ENCODE measurements at regions not wholly inside any gene's neighbourhood (a gene's known extent, or its start where the extent isn't known, plus 50 kb on each side); places are given as distances from the start of the nearest gene placed in this dataset.

DNA sequence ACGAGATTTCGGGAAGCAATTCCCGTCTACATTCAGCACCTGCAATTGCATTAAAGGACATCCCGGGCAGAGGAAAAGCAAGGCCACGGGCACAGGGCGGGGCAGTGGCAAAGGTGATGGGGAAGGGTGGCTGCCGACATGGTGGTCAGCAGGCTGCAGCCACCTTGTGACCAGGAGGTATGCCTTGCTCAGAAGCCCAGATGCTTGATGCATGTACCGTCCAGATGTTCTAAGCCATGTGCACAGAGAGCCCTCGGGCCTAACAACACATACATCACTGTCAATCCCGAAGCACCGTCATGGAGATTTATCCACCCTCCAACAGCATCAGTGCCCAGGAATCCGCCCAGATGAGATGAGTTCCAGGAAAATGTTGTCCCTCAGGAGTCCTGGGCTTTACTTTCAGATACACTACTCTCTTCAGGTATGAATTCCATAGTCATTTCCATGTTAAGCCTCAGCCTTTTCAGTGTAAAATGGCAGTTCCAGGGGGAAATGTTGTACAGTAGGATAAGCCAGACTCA lies 77.8 kb upstream of the FRMD1 start:
- no TSS peak for BruUV-seq (replicated peaks)
- CTCF ChIA-PET (ENCODE audit: unreplicated experiment) = no interaction called here
- intact Hi-C loops (cut with micrococcal nuclease; ENCODE audit: unreplicated experiment) = no loop called here
- Histone ChIP-seq H4K20me1 (ENCODE audit: insufficient read depth, low read length) (no peaks in the 10 kb centered on the region), H3K4me1 (ENCODE audit: insufficient read depth, low read length, poor library complexity, severe bottlenecking) (no peaks in the 10 kb centered on the region), H3K9me2 (ENCODE audit: insufficient read depth, low read length) (no peaks in the 10 kb centered on the region), H2AFZ (ENCODE audit: low read length) (no peak overlapping the region), H3K4me3 (ENCODE audit: low read depth, low read length, poor library complexity, severe bottlenecking) (no peak overlapping the region), H3K27ac (ENCODE audit: low read depth, low read length, poor library complexity, severe bottlenecking) (no peak overlapping the region), H3K9me3 (ENCODE audit: low read length) (no peaks in the 10 kb centered on the region), H3K4me2 (ENCODE audit: low read length) (no peak overlapping the region), H3K79me2 (ENCODE audit: insufficient read depth, low read depth, low read length) (no peaks in the 10 kb centered on the region), H3K36me3 (ENCODE audit: insufficient read depth, low read length) (no peaks in the 10 kb centered on the region)
- TF ChIP-seq, protein P1, sequence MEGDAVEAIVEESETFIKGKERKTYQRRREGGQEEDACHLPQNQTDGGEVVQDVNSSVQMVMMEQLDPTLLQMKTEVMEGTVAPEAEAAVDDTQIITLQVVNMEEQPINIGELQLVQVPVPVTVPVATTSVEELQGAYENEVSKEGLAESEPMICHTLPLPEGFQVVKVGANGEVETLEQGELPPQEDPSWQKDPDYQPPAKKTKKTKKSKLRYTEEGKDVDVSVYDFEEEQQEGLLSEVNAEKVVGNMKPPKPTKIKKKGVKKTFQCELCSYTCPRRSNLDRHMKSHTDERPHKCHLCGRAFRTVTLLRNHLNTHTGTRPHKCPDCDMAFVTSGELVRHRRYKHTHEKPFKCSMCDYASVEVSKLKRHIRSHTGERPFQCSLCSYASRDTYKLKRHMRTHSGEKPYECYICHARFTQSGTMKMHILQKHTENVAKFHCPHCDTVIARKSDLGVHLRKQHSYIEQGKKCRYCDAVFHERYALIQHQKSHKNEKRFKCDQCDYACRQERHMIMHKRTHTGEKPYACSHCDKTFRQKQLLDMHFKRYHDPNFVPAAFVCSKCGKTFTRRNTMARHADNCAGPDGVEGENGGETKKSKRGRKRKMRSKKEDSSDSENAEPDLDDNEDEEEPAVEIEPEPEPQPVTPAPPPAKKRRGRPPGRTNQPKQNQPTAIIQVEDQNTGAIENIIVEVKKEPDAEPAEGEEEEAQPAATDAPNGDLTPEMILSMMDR (conservative IDR thresholded peaks at IDR 0.05; ENCODE audit: low read length) = no peak
- TF ChIP-seq EZH2phosphoT487 (IDR thresholded peaks at IDR 0.05; ENCODE audit: borderline replicate concordance, low read depth, low read length) = no peak
- no peak for DNase-seq (ENCODE audit: low spot score)
- POLR2A ChIA-PET = no interaction called here

DNA sequence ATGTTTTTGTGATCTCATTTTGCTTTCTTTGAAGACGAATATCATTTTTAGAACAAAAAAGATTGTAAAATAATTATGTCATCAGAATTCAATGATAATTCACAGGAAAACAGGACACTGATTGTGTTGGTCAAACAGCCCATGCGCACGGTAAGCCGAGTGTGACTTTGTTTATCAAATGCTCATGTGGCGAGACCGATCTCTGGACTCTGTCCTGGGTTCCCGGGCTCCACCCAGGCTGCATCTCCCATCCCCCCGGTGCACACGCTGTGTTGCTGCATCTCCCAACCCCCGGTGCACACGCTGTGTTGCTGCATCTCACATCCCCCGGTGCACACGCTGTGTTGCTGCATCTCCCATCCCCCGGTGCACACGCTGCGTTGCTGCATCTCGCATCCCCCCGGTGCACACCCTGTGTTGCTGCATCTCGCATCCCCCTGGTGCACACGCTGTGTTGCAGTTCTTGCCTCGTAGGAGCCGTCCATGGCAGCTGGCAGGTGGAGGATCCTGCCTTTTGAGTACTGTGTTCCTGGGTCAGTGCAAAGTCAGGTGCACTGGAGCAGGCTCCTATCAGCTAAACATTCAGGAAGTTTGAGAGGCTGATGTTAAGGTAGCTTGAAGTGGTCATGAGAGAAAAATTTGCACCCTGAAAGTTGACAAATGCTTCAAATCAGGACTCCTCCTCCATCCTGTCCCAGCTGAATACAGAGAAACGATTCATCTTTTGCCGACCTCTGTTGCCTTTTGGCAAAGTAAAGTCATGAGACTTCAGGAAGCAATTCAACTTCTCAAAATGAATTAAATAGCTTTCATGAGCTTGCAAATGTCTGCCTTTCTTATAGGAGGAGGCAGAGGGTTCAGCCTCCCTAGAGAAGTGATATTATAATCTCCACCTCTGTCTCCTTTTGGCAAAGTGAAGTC lies 77.1 kb upstream of the FRMD1 start:
- no peaks in the 10 kb centered on the region for H4K20me1 ChIP-seq (ENCODE audit: insufficient read depth, low read length)
- H3K4me2 ChIP-seq (ENCODE audit: low read length) = no peak overlapping the region
- H3K27ac ChIP-seq (ENCODE audit: low read depth, low read length, poor library complexity, severe bottlenecking) = no peak overlapping the region
- H3K9me3 ChIP-seq (ENCODE audit: low read length) = no peaks in the 10 kb centered on the region
- intact Hi-C loops (cut with micrococcal nuclease; ENCODE audit: unreplicated experiment) = no loop called here
- POLR2A ChIA-PET = no interaction called here
- DNase-seq (ENCODE audit: low spot score) = no peak
- TF ChIP-seq EZH2phosphoT487 (IDR thresholded peaks at IDR 0.05; ENCODE audit: borderline replicate concordance, low read depth, low read length) = no peak
- TF ChIP-seq, protein P1 (conservative IDR thresholded peaks at IDR 0.05; ENCODE audit: low read length) = no peak
- no peaks in the 10 kb centered on the region for H3K79me2 ChIP-seq (ENCODE audit: insufficient read depth, low read depth, low read length)
- BruUV-seq (replicated peaks) = no TSS peak
- no peaks in the 10 kb centered on the region for H3K36me3 ChIP-seq (ENCODE audit: insufficient read depth, low read length)
- H3K4me3 ChIP-seq (ENCODE audit: low read depth, low read length, poor library complexity, severe bottlenecking) = no peak overlapping the region
- H3K4me1 ChIP-seq (ENCODE audit: insufficient read depth, low read length, poor library complexity, severe bottlenecking) = no peaks in the 10 kb centered on the region
- H3K9me2 ChIP-seq (ENCODE audit: insufficient read depth, low read length) = no peaks in the 10 kb centered on the region
- CTCF ChIA-PET (ENCODE audit: unreplicated experiment) = no interaction called here
- H2AFZ ChIP-seq (ENCODE audit: low read length) = no peak overlapping the region

DNA sequence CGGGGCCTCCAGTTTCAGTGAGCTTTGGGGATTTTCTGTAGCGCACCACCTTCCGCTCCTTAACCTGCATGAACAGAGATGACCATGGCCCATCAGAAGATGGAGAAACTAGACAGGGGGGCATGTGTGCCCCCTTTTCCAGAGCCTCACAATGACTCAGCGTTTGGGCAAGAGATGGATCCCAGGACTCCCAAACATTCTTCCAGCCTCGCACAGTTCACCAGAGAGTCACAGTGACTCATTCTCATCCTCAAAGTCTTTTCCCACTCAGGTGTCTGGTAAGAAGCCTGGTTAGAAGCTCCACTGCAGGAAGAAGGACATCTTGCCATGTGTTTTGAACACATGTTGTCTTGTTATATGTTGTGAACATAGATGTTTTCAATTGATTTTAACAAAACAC lies 76.2 kb upstream of the FRMD1 start:
- ChIA-PET CTCF (ENCODE audit: unreplicated experiment) (no interaction called here), POLR2A (no interaction called here)
- TF ChIP-seq, protein P1 (conservative IDR thresholded peaks at IDR 0.05; ENCODE audit: low read length) = no peak
- no peak for TF ChIP-seq EZH2phosphoT487 (IDR thresholded peaks at IDR 0.05; ENCODE audit: borderline replicate concordance, low read depth, low read length)
- no peaks in the 10 kb centered on the region for H3K36me3 ChIP-seq (ENCODE audit: insufficient read depth, low read length)
- no peak overlapping the region for H2AFZ ChIP-seq (ENCODE audit: low read length)
- intact Hi-C loops (cut with micrococcal nuclease; ENCODE audit: unreplicated experiment) = no loop called here
- no peak overlapping the region for H3K4me2 ChIP-seq (ENCODE audit: low read length)
- H3K4me3 ChIP-seq (ENCODE audit: low read depth, low read length, poor library complexity, severe bottlenecking) = no peak overlapping the region
- BruUV-seq (replicated peaks) = no TSS peak
- H3K4me1 ChIP-seq (ENCODE audit: insufficient read depth, low read length, poor library complexity, severe bottlenecking) = no peaks in the 10 kb centered on the region
- H3K79me2 ChIP-seq (ENCODE audit: insufficient read depth, low read depth, low read length) = no peaks in the 10 kb centered on the region
- no peaks in the 10 kb centered on the region for H3K9me2 ChIP-seq (ENCODE audit: insufficient read depth, low read length)
- H3K27ac ChIP-seq (ENCODE audit: low read depth, low read length, poor library complexity, severe bottlenecking) = no peak overlapping the region
- H4K20me1 ChIP-seq (ENCODE audit: insufficient read depth, low read length) = no peaks in the 10 kb centered on the region
- H3K9me3 ChIP-seq (ENCODE audit: low read length) = no peaks in the 10 kb centered on the region
- DNase-seq (ENCODE audit: low spot score) = no peak
